ENCODE measurements at regions not wholly inside any gene's neighbourhood (a gene's known extent, or its start where the extent isn't known, plus 50 kb on each side); places are given as distances from the start of the nearest gene placed in this dataset.
"Not testable (repeated sequence)": the region's sequence is repeated elsewhere in the genome, so short reads cannot be mapped to it uniquely, and the experiment has no call there.

GRCh38 chr5:28957450-28957849, 1919.1 kb upstream of the CDH9 start:
- peaks cover 10% of the 10 kb centered on the region for H3K9me3 Mint-ChIP-seq
- no peak for ATAC-seq (replicated peaks; ENCODE audit: extremely low read depth, poor library complexity, severe bottlenecking)
- no peak overlapping the region for H3K4me3 Mint-ChIP-seq
- H3K27me3 Mint-ChIP-seq, result no peaks in the 10 kb centered on the region
- no peaks in the 10 kb centered on the region for H3K36me3 Mint-ChIP-seq (ENCODE audit: insufficient read depth)
- no peak for DNase-seq (ENCODE audit: low spot score in 2 of 2)
- no peak overlapping the region for H3K27ac Mint-ChIP-seq (ENCODE audit: low read depth)
- H3K4me1 Mint-ChIP-seq, result no peaks in the 10 kb centered on the region

- H3K27me3 Mint-ChIP-seq, result no peaks in the 10 kb centered on the region
- no peak overlapping the region for H3K27ac Mint-ChIP-seq (ENCODE audit: low read depth)
- DNase-seq (ENCODE audit: low spot score in 2 of 2) (no peak), ATAC-seq (replicated peaks; ENCODE audit: extremely low read depth, poor library complexity, severe bottlenecking) (no peak)
- H3K36me3 Mint-ChIP-seq (ENCODE audit: insufficient read depth), result no peaks in the 10 kb centered on the region
- no peaks in the 10 kb centered on the region for H3K4me1 Mint-ChIP-seq
- H3K4me3 Mint-ChIP-seq, result no peak overlapping the region
- peaks cover 16% of the 10 kb centered on the region for H3K9me3 Mint-ChIP-seq
Observed at GRCh38 chr5:28954074-28954473, 1915.7 kb upstream of the CDH9 start.

- H3K4me3 Mint-ChIP-seq, result no peak overlapping the region
- H3K36me3 Mint-ChIP-seq (ENCODE audit: insufficient read depth), result no peaks in the 10 kb centered on the region
- DNase-seq (ENCODE audit: low spot score in 2 of 2) (no peak), ATAC-seq (replicated peaks; ENCODE audit: extremely low read depth, poor library complexity, severe bottlenecking) (no peak)
- H3K27ac Mint-ChIP-seq (ENCODE audit: low read depth), result no peak overlapping the region
- H3K4me1 Mint-ChIP-seq, result no peaks in the 10 kb centered on the region
- H3K27me3 Mint-ChIP-seq, result no peaks in the 10 kb centered on the region
- peaks cover 24% of the 10 kb centered on the region for H3K9me3 Mint-ChIP-seq
Observed at GRCh38 chr5:28947865-28948264, 1909.5 kb upstream of the CDH9 start.

GRCh38 chr5:28945859-28946258, 1907.5 kb upstream of the CDH9 start:
- Mint-ChIP-seq H3K4me3 (no peak overlapping the region), H3K4me1 (no peaks in the 10 kb centered on the region), H3K36me3 (ENCODE audit: insufficient read depth) (no peaks in the 10 kb centered on the region), H3K27ac (ENCODE audit: low read depth) (no peak overlapping the region), H3K27me3 (no peaks in the 10 kb centered on the region), H3K9me3 (peaks cover 28% of the 10 kb centered on the region)
- DNase-seq (ENCODE audit: low spot score in 2 of 2) (no peak), ATAC-seq (replicated peaks; ENCODE audit: extremely low read depth, poor library complexity, severe bottlenecking) (no peak)

DNA sequence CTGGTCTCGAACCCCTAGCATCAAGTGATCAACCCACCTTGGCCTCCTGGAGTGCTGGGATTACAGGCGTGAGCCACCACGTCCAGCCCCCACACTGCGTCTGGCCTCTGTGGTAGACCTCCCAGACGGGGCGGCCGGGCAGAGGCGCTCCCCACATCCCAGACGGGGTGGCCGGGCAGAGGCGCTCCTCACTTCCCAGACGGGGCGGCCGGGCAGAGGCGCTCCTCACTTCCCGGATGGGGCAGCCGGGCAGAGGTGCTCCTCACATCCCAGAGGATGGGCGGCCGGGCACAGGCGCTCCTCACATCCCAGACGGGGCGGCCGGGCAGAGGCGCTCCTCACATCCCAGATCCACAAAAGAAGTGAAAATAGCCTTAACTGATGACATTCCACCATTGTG, 1891.0 kb upstream of the CDH9 start:
- not testable (repeated sequence) for DNase-seq (ENCODE audit: low spot score in 2 of 2); H3K9me3 Mint-ChIP-seq; H3K36me3 Mint-ChIP-seq (ENCODE audit: insufficient read depth); H3K4me3 Mint-ChIP-seq; H3K27me3 Mint-ChIP-seq; ATAC-seq (replicated peaks; ENCODE audit: extremely low read depth, poor library complexity, severe bottlenecking); H3K4me1 Mint-ChIP-seq; H3K27ac Mint-ChIP-seq (ENCODE audit: low read depth)

DNA sequence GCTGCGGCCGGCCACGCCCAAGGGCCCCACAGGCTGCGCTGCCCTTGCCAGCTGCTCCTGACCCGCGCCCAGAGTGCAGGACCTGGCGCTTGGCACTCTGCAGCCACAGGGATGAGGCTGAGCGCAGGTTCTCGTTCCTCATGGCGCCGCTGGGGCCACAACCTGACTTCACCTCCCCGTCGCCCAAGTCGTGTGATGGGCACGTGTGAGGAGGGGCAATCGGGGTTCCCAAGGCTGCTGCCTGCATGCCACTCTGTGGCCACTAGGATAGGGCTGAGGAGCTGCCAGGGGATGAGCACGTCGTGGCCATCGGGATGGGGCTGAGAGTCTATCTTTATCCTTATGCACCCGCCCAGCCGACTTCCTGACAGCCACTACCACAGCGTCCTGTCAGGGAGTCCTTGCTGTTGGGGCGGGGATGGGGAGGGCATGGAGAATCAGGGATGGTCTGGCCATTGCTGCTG, 1890.0 kb upstream of the CDH9 start:
- not testable (repeated sequence) for H3K27me3 Mint-ChIP-seq, H3K9me3 Mint-ChIP-seq

GRCh38 chr5:28927559-28928326, 1889.4 kb upstream of the CDH9 start:
- no peak for ATAC-seq (replicated peaks; ENCODE audit: extremely low read depth, poor library complexity, severe bottlenecking)
- H3K27ac Mint-ChIP-seq (ENCODE audit: low read depth), result no peak overlapping the region
- no peaks in the 10 kb centered on the region for H3K36me3 Mint-ChIP-seq (ENCODE audit: insufficient read depth)
- no peak overlapping the region for H3K4me3 Mint-ChIP-seq
- no peak for DNase-seq (ENCODE audit: low spot score in 2 of 2)
- H3K4me1 Mint-ChIP-seq, result no peaks in the 10 kb centered on the region
- H3K9me3 Mint-ChIP-seq, result peaks cover 6% of the 10 kb centered on the region
- no peaks in the 10 kb centered on the region for H3K27me3 Mint-ChIP-seq

More for the DNA sequence above, 1890.0 kb upstream of the CDH9 start:
- H3K27ac Mint-ChIP-seq (ENCODE audit: low read depth); H3K4me1 Mint-ChIP-seq; H3K4me3 Mint-ChIP-seq; H3K36me3 Mint-ChIP-seq (ENCODE audit: insufficient read depth); ATAC-seq (replicated peaks; ENCODE audit: extremely low read depth, poor library complexity, severe bottlenecking); DNase-seq (ENCODE audit: low spot score in 2 of 2): not testable (repeated sequence)

GRCh38 chr5:28926422-28926821, 1888.0 kb upstream of the CDH9 start:
- ATAC-seq (replicated peaks; ENCODE audit: extremely low read depth, poor library complexity, severe bottlenecking) (no peak), DNase-seq (ENCODE audit: low spot score in 2 of 2) (no peak)
- Mint-ChIP-seq H3K27ac (ENCODE audit: low read depth) (no peak overlapping the region), H3K36me3 (ENCODE audit: insufficient read depth) (no peaks in the 10 kb centered on the region), H3K4me1 (no peaks in the 10 kb centered on the region), H3K9me3 (peaks cover 12% of the 10 kb centered on the region), H3K27me3 (no peaks in the 10 kb centered on the region), H3K4me3 (no peak overlapping the region)

- Mint-ChIP-seq H3K27me3 (no peaks in the 10 kb centered on the region), H3K36me3 (ENCODE audit: insufficient read depth) (no peaks in the 10 kb centered on the region), H3K9me3 (peaks cover 27% of the 10 kb centered on the region), H3K4me1 (no peaks in the 10 kb centered on the region), H3K4me3 (no peak overlapping the region), H3K27ac (ENCODE audit: low read depth) (no peak overlapping the region)
- no peak for DNase-seq (ENCODE audit: low spot score in 2 of 2)
- ATAC-seq (replicated peaks; ENCODE audit: extremely low read depth, poor library complexity, severe bottlenecking), result no peak
Observed at GRCh38 chr5:28917631-28918030, 1879.2 kb upstream of the CDH9 start.

- no peaks in the 10 kb centered on the region for H3K4me1 Mint-ChIP-seq
- no peaks in the 10 kb centered on the region for H3K36me3 Mint-ChIP-seq (ENCODE audit: insufficient read depth)
- H3K27ac Mint-ChIP-seq (ENCODE audit: low read depth), result no peak overlapping the region
- peaks cover 25% of the 10 kb centered on the region for H3K9me3 Mint-ChIP-seq
- DNase-seq (ENCODE audit: low spot score in 2 of 2) (no peak), ATAC-seq (replicated peaks; ENCODE audit: extremely low read depth, poor library complexity, severe bottlenecking) (no peak)
- no peak overlapping the region for H3K4me3 Mint-ChIP-seq
- H3K27me3 Mint-ChIP-seq, result no peaks in the 10 kb centered on the region
Observed at GRCh38 chr5:28914297-28914696, 1875.9 kb upstream of the CDH9 start.

- H3K4me3 Mint-ChIP-seq, result no peak overlapping the region
- DNase-seq (ENCODE audit: low spot score in 2 of 2) (no peak), ATAC-seq (replicated peaks; ENCODE audit: extremely low read depth, poor library complexity, severe bottlenecking) (no peak)
- H3K27me3 Mint-ChIP-seq, result no peaks in the 10 kb centered on the region
- H3K36me3 Mint-ChIP-seq (ENCODE audit: insufficient read depth), result no peaks in the 10 kb centered on the region
- H3K4me1 Mint-ChIP-seq, result no peaks in the 10 kb centered on the region
- H3K9me3 Mint-ChIP-seq, result no peaks in the 10 kb centered on the region
- H3K27ac Mint-ChIP-seq (ENCODE audit: low read depth), result no peak overlapping the region
Observed at GRCh38 chr5:28903643-28904042, 1865.3 kb upstream of the CDH9 start.

DNA sequence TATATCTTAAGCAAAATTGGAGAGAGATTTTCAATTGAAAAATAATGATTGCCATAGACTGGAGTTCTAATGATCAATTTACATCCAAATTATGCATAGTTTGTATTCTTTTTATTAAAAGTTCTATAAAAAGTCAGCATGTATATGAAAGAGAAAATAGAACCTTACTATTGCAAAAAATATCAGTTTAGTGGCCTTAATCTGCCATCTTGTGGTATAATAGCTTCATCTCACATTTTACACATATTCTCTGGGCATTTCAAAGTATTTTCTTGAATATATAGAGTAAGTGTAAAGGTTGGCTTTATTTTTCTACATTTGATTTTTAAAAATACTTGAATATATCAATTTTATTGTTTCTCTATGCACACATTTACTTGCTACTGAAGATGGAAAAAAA, 1858.6 kb upstream of the CDH9 start:
- H3K9me3 Mint-ChIP-seq, result peaks cover 24% of the 10 kb centered on the region
- no peaks in the 10 kb centered on the region for H3K4me1 Mint-ChIP-seq
- no peaks in the 10 kb centered on the region for H3K27me3 Mint-ChIP-seq
- no peak overlapping the region for H3K27ac Mint-ChIP-seq (ENCODE audit: low read depth)
- ATAC-seq (replicated peaks; ENCODE audit: extremely low read depth, poor library complexity, severe bottlenecking) (no peak), DNase-seq (ENCODE audit: low spot score in 2 of 2) (no peak)
- H3K4me3 Mint-ChIP-seq, result no peak overlapping the region
- peaks cover 1% of the 10 kb centered on the region for H3K36me3 Mint-ChIP-seq (ENCODE audit: insufficient read depth)

DNA sequence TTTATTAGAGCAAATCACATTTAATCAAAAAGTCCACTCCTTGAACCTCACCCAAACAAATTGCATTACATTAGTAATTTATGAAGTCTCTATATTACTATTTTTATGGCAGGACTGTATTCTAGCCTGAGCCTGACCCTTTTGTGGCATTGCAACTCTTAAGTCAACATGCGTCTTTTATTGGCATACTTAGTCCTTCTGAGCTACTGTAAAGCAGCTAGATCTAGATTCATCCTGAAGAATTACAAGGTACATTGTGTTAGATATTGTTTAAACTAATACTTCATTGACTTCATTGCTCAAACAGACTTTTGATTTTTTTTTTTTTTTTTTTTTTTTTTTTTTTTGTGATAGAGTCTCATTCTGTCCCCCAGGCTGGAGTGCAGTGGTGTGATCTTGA, 1842.5 kb upstream of the CDH9 start:
- Mint-ChIP-seq H3K4me1 (no peaks in the 10 kb centered on the region), H3K9me3 (peaks cover 12% of the 10 kb centered on the region), H3K36me3 (ENCODE audit: insufficient read depth) (no peaks in the 10 kb centered on the region), H3K27me3 (no peaks in the 10 kb centered on the region), H3K4me3 (no peak overlapping the region), H3K27ac (ENCODE audit: low read depth) (no peak overlapping the region)
- DNase-seq (ENCODE audit: low spot score in 2 of 2), result no peak
- ATAC-seq (replicated peaks; ENCODE audit: extremely low read depth, poor library complexity, severe bottlenecking), result no peak
